Stimulated activated CD8-positive, alpha-beta memory T cell treated with anti-CD3 and anti-CD28 coated beads, Interleukin-2, amount 100 ng/mL, for 48 hours (primary cell): ENCODE measurements at regions not wholly inside any gene's neighbourhood (a gene's known extent, or its start where the extent isn't known, plus 50 kb on each side); places are given as distances from the start of the nearest gene placed in this dataset.

Source experiments
- DNase-seq, 2 donors: peaks; one replicate each; pipeline ENCODE4 v3.0.0-alpha.2; 2020; ENCODE audit warnings: low read depth in 2 of 2

GRCh38 chr4:8921465-8921864, 49.8 kb upstream of the HMX1 start:
- no peak for DNase-seq
